NCI-H2029 treated with DMSO at 0.1 percent for 48 hours (cell line): ENCODE measurements at regions not wholly inside any gene's neighbourhood (a gene's known extent, or its start where the extent isn't known, plus 50 kb on each side); places are given as distances from the start of the nearest gene placed in this dataset.

ENCODE experiments used
- DNase-seq: peaks from one replicate; lab custom pipeline; 2025; lab: John Stamatoyannopoulos, UW

DNA sequence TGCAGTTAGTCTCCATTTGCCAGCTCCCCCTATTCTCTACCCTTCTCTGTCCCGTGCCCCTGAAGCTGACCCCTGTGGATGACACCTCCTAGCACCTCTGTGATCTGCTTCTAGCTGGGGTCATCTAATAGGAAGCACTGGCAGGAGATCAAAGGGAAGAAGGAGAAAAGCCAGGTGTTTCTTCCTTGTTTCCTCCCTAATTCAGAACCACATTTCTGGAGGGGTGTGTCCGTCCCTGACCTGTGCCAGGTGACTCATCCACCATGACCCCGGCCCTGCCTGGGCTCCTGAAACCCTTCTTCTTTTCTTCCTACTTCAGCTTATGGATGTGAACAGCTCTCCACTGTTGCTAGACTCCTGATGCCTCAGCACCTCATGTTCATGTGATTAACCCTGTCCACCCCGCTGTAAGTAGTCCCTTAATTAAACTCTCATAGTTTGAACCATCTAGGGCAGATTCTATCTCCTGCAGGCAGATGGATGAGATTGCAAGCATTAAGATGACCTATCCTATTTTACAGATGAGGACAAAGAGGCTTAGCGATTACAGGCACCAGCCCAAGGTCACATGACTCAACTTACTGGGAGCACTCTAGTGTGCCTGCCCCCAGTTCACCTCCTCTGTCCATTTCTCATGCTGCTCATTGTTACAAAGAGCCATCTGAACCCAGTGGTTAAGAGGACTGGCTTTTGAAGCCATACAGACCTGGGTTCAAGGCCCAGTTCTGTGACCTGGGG lies 770.5 kb downstream of the MED13L start:
- no peak for DNase-seq

DNA sequence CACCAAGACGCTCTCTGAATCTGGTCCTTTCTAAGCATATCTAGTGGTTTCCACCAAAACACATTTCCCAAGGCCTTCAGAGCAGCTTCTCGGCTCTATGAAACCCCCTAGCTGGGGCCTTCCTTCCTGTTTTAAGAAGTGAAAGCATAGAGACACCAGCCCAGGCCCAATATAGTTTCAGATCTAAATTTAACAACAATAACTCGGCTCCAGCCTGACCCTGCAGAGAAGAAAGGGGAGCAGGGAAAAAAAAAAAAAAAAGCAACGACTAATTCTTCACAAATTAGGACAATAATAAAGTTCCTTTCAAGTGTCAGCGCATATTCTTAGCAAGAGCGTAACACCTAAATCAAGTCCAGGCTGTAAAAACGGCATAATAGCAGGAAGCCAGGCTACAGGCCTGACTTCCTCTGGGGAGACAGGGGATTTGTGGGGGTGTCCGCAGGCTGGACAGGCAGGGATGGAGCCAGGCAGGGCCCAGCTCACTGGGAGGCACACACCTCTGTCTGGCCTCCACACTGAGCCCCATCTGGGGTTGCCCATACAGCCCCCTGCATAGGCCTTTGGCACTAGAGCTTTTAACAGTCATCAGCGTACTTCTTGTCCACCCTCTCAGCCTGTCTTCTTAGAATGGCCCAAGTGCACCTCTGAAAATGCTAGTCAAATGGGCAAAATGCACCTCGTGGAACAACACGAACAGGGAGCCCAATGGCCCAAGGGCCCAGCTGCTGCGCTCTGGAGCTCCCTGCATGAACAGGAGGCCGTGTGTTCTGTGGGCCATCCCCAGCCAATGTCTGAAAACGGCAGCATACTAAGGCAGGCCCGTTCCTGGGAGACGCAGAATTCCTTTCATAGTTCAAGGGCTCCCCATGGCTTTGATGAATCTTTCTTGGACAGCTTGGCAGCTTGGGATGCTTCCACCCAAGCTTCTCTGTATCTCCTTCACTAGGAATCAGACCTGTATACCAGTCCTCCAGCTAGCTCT lies 772.9 kb downstream of the MED13L start:
- DNase-seq: no peak

DNA sequence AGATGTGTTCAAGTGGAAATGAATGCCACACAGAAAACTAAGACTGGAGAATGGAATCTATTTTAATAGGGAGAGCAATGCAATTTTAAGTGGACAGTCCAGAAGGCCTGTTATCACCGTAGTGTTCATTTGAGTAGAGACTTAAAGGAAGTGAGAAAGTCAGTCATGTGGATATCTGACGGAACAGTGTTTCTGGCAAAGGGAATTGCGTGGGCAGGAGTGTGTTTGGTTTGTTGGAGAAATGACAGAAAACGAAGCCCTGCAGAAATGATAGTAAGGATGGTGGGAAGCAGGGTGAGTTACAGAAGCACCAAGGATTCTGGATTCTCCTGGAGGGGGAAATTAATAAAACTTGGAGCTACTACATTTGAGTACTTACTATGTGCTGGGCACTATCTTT lies 776.6 kb downstream of the MED13L start:
- no peak for DNase-seq

DNA sequence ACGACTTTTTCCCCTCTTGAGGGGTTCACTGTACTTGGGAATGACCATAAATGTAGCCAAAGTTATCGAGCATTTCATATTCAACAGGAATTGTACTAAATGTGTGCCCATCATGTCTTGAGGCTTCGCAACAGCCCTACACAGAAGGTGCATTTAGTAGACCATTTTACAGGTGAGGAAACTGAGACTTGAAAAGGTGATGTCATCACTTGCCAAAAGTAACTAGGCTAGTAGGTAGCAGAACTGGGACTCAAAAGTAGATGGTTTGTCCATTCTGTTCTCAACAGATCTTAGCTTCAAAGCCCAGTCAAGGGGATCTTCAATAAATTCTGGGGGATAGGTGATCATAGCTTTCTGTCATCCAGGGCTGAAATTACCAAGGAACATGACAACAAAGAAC lies 782.2 kb downstream of the MED13L start:
- no peak for DNase-seq

DNA sequence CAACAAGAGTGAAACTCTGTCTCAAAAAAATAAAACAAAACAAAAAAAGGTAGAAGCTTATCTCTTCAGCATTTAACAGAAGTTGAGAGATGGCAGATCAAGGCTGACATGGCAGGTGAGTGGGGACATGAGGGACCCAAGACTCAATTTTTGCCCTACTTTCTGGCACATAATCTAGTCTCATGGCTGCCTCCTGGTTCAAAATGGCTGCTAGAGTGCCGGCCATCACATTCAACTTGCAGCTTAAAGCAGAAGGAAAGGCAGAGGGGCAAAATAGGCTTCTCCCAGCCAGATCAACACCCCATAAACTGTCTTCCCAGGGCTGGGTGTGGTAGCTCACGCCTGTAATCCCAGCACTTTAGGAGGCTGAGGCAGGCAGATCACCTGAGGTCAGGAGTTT lies 784.9 kb downstream of the MED13L start:
- DNase-seq: no peak

DNA sequence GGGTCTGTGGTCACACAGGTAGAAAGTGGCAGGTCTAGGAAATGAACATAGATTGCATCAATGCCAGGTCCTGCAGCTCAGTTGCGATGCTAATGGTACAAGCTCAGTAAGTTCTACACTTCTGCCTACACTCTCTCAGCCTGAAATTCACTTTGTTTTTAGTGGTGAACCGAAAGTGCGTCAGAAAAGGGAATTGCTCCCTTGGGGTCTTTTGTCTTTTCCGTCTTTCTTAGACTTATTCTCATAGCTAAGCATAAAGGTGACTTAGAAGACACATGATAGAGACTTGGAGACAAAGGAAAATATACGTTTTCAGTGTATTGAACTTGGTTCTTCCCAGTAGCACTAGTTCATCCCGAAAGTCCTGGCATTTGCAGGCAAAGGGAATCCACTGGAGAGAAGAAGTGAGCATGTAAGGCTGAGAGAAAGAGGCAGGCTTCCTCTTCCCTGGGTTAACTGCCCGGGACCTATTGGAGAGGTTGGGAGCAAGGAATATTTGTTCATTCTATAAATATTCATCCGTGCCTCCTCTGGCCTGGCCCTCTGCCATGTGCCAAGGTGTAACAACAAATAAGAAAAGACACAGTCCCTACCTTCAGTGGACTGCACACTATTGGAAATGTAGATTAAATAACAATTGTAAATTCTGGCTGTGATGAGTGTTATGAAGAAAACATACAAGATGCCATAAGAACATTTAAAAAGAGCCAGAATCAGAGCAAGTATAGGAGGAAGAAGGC lies 785.8 kb downstream of the MED13L start:
- no peak for DNase-seq

DNA sequence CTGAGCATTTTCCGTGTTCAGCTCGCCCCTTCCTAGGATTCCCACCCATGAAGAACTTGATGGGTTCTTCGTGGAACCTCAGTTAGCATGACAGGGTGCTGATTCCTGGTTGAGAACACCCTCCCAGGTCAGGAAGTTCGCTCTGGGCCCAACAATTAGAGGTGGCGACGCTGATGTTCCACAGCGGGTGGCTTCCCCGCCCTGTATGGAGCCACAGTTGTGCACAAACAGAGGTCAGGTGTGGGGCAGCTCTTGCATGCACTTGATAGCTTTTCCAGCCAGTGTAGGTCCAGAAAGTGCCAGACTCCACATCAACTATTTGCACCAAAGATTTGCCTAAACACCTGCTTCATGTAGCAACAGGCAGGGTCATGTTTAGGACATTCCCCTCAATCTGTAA lies 788.2 kb downstream of the MED13L start:
- DNase-seq: no peak

DNA sequence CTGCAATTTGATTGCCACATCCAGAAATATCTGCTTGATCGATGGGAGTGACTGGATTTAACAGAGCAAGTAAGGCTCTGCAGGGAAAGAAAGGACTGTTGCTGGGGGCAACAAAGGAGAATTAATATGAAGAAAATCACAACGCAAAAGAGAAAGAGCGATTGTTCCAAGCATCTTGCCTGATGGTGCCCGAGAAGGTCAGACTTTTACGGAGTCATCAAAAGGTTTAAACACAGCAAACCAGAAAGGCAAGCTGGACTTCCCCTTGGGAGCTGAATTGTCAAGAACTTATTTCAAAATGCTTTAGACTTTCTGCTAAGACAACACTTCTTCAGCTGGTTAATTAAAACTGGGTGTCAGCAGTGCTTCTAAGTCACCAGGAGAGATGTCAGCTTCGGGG lies 791.5 kb downstream of the MED13L start:
- DNase-seq: no peak

DNA sequence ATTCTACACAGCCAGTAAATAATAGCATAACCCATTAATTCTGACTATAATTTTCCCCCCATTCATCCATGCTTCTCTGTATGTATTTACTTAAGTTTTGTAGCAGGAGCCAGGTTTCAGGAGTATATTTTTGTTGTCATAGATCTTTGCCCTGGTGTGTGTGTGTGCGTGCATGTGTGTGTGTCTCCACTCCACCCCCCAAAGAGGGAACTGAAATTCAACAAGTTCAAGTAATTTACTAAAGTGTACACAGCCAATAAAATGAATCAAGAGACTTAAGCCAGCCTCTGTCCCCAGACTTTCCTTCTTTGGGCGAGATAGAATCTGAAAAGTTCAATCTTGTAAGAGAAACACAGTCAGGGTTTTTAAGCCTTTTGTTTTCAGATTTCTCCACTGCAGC lies 792.0 kb downstream of the MED13L start:
- no peak for DNase-seq

DNA sequence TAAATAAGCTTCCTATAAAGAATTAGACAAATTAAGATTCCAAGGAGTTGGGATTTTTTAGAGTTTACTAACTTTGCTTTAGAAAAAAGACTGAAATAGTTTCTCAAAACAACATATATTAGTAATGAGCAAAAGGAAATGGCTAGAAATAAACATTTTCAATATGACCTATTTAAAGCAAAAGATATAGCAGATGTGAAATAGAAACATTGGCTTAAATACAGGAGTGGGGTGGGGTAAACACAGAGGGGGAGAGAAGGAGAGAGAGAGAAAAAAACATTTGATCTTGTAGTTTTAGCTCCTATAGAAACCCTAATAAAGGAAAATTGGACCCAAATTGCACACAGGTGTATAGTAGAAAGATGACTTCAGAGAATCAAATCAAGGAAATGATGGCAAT lies 794.5 kb downstream of the MED13L start:
- DNase-seq: no peak

DNA sequence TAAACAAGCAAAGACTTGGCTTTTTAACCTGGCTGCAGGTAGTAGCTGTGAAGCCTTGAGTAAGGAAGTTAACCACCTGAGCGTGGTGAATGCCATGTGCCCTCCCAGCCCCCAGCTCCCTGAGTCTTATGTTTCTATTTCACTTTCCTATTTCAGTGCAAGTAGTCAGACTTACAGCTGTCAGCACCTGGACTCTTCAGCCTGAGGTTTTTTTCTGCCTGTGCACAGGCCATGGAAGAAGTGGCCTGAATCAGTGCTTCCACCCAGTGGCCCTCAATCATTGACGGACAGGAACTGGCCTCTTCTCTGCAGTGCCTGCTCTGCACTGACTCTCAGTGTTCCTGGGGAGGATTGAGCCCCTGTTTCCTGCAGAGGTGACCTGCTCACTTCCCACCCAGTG lies 796.4 kb downstream of the MED13L start:
- DNase-seq: no peak

DNA sequence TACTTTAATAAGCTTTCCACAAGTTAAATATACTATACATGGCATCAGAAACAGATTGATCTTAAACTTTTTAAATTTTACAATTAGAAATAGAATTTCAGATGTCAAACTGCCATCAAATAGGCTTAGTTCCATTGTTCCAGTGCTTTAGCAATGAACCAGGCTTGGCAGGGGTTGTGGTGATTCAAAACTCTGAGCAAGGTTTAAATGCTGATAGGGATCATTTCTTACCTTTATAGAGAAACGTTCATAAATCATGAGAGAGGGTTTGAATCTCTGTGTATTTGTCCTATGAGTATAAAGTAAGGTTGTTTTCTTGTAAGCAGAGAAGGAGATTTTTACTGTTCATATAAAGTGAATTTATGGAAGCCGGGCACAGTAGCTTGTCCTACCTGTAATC lies 794.5 kb upstream of the TBX3 start:
- no peak for DNase-seq

DNA sequence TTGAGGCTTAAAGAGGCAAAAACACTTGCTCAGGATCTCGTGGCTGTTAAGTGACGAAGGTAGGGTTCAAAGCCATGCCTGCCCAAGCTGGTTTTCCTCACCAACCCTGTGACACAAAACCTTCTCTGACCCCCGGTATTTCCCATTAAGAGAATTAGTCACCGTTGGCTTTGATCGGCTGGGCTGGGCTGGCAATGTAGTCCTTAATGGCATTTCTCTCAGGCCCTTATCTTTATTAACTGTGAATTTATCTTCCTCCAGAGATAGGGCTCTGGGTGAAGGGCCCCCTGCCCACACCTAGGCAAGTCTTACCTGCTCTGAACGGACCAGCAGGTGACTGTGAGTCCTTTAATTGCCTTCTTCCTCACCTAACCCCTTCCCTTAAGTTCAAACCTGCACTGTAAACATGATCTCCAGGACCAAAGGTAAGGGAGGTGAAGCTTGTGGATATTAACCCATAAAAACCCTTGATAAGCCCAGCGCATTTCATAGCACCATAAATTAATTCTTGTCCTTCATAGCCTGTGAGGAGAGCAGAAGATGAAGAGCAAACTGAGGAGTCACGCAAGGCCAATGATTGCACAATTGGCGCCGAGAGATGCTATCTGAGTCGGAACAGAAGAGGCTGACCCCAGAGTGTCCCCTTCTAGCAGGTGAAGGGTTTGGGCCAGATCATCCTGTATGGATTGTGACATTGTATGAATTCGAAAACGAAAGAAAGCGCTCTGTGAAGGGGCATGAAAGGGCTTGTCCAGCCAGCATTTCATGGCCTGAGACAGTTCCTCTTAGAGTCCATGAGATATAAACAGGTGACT lies 790.8 kb upstream of the TBX3 start:
- no peak for DNase-seq

DNA sequence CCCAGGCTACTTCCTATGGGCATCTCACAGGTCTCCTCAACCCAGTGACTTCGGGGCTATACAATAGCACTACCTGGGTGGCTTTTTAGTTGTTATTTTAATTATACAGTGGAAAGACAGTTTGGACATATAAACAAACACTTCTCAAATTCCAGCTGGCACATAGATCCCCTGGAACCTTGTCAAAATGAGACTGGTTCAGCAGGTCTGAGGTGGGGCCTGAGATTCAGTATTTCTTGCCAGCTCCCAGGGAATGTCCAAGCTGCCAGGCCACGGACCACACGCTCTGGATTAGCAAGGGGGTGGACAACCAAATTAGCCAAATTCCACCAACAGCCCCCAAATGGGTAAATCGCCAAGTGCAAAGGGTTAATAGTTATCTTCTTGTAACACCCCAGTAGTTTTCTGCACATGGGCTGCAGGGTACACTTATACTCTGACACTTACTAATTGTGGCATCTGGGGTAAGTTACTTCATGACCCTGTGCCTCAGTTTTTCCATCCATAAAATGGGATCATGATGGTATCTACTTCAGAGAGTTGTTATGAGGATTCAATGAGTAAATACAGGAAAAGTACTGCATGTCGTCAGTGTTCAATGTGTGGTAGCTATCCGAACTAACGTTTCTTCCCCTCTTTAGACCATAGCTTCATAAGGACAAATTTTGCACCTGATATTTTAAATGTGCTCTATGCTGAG lies 789.4 kb upstream of the TBX3 start:
- DNase-seq: peak; percentile 83

DNA sequence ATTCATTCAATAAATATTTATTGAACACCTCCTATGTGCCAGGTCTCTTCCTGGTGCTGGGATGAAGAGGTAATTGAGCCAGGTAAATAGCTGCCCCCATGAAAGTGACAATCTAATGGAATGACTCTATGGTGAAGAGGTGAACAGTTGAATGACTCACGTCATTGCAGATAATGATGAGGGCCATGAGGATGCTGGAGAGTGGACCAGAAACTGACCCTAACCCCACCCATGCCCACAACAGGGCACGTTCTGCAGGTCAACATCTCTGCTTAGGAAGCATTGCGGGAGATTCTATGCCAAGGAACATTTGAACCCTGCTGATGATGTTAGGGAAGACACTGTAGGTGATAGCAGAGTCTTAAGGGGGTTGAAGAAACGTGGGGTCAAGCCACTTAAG lies 788.9 kb upstream of the TBX3 start:
- DNase-seq: no peak

DNA sequence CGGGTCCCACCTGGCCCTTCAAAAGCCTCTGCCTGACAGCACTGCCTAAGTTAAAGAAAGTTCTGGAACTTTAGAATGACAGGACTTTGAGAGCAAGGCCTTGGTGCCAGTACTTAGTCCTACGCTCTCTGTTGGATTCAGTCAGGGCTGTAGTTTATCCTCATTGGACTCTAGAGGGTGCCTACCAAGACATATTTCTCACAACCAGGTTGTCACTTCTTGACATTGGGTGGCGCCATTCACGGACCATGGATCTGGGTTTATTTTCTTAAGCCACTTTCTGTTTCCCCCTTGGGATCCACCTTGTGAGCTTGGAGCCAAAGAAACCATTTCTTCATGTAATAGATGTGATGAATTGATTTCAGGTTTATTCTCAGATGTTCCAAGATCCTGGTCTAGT lies 787.0 kb upstream of the TBX3 start:
- no peak for DNase-seq

DNA sequence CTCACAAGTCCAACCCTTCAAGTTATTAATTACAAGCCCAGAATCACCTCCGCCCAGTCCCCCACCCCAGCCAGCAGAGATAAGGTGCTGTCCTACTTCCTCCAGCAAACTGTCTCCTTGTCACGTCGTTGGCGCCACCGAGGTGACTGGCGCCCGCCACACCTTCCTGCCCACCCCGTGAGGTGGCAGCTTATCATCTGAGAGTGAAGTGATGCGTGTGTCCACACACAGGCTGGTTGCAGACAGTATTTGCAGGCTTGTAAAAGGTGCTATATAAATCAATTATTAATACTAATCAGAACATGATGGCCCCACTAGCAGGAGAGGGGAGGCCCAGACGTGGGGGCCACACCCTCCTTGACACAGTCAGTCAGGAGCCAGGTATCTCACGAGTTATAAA lies 786.6 kb upstream of the TBX3 start:
- no peak for DNase-seq

DNA sequence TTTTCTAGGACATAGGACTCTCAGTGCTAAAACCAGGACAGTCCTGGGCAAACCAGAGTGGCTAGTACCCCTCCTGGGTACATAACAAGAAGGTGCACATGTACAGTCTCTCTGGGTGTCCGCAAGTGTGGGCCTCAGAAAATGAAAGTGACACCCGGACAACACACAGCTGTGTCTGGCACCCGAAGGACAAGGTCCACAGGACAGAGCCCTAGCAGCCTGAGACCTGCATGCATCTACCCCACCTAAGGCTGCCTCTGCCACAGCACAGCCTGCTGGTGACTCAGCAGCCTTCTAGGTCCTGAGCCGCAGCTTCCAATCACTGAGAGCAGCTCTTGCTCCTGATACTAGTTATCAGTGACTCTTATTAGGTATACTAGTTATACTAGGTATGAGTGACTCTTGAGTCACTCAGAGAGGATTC lies 784.1 kb upstream of the TBX3 start:
- no peak for DNase-seq

DNA sequence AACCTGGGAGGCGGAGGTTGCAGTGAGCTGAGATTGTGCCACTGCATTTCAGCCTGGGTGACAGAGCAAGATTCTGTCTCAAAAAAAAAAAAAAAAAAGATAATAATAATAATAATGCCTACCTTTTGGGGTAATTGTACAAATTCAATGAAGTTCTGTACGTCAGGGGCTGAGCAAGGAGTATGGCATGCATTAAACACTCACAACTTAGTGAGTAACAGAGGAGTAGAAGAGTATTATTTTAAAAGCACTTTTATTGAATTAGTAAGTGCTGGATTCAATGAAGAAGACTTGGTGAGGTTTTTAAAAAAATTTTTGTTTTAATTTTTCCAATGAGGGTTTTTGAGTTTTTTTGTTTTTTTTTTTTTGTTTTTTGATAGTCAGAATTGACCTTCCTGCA lies 783.6 kb upstream of the TBX3 start:
- DNase-seq: no peak

DNA sequence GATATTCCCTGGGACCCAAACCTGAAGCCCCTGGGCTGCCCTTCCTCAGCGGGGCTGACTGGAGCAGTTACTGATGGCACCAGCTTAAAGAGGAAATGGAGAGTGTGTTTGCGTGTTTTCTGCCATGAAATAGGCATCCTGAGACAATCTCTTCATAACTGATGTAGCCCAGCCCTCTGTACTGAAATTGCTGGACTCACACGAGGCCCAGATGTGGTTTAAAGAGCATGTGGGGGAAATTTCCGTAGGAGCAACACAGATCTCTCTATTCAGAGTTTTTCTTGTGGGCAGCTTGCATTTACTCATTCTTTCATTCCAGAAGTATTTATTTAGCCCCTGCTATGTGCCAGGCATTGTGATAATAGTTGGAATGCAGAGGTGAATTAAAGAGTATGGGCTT lies 782.1 kb upstream of the TBX3 start:
- no peak for DNase-seq

DNA sequence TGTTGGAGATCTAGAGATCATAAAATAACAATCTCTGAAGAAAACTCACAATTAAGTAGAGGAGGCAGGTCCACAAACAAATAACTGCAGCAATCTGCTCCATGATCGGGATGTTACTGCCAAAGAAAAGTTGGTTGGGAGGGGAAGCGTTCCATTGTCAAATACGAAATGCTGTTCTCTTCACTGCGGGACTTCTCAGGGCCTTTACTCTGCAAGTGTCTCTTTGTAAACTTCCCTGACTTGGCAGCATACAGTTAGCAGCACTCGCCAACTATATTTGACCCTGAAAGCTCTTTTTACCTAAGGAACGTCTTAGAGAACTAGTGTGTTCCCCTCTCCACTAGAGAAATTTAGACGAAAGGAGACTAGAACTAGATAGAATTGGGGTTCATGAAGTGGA lies 780.7 kb upstream of the TBX3 start:
- DNase-seq: no peak
